T-helper 2 cell (primary cell): ENCODE measurements at regions not wholly inside any gene's neighbourhood (a gene's known extent, or its start where the extent isn't known, plus 50 kb on each side); places are given as distances from the start of the nearest gene placed in this dataset.
"Not testable (repeated sequence)": the region's sequence is repeated elsewhere in the genome, so short reads cannot be mapped to it uniquely, and the experiment has no call there.

Experiments
- DNase-seq, 5 experiments: peaks; one replicate each; pipeline versions ENCODE4 v3.0.0 to v3.0.0-alpha.2; 2012 to 2022

- no peak for DNase-seq
These were observed 262.0 kb downstream of the NUF2 start for GRCh38 chr1:163583661-163584181.

- DNase-seq: no peak
These were observed 264.0 kb downstream of the NUF2 start for GRCh38 chr1:163585796-163586195.

- DNase-seq: no peak
These were observed 267.0 kb downstream of the NUF2 start for GRCh38 chr1:163588796-163589195.

- DNase-seq: no peak
These were observed 268.0 kb downstream of the NUF2 start for GRCh38 chr1:163589735-163590134.

GRCh38 chr1:163591131-163591530, 269.4 kb downstream of the NUF2 start:
- DNase-seq: not testable (repeated sequence)

- not testable (repeated sequence) for DNase-seq
These were observed 270.9 kb downstream of the NUF2 start for GRCh38 chr1:163592623-163593022.

- not testable (repeated sequence) for DNase-seq
These were observed 274.4 kb downstream of the NUF2 start for GRCh38 chr1:163596106-163596505.

- no peak for DNase-seq
These were observed 274.9 kb downstream of the NUF2 start for GRCh38 chr1:163596541-163597258.

- no peak for DNase-seq
These were observed 282.6 kb downstream of the NUF2 start for GRCh38 chr1:163604321-163604720.

GRCh38 chr1:163604896-163605295, 283.1 kb downstream of the NUF2 start:
- DNase-seq: no peak

GRCh38 chr1:163608979-163609378, 287.2 kb downstream of the NUF2 start:
- DNase-seq: no peak

- no peak for DNase-seq
These were observed 288.1 kb downstream of the NUF2 start for GRCh38 chr1:163609858-163610257.

GRCh38 chr1:163610486-163610885, 288.7 kb downstream of the NUF2 start:
- no peak for DNase-seq

- no peak for DNase-seq
These were observed 292.6 kb downstream of the NUF2 start for GRCh38 chr1:163614361-163614760.

- no peak for DNase-seq
These were observed 306.4 kb downstream of the NUF2 start for GRCh38 chr1:163628034-163628773.

GRCh38 chr1:163632269-163632668, 310.5 kb downstream of the NUF2 start:
- no peak for DNase-seq

- DNase-seq: no peak
These were observed 311.6 kb downstream of the NUF2 start for GRCh38 chr1:163633366-163633765.

GRCh38 chr1:163645676-163646075, 323.9 kb downstream of the NUF2 start:
- not testable (repeated sequence) for DNase-seq

GRCh38 chr1:163650624-163651023, 328.9 kb downstream of the NUF2 start:
- DNase-seq: no peak

- no peak for DNase-seq
These were observed 330.7 kb downstream of the NUF2 start for GRCh38 chr1:163652441-163652840.

- DNase-seq: no peak
These were observed 333.8 kb downstream of the NUF2 start for GRCh38 chr1:163655565-163655964.

- no peak for DNase-seq
These were observed 334.5 kb downstream of the NUF2 start for GRCh38 chr1:163656095-163656759.

GRCh38 chr1:163657719-163658118, 336.0 kb downstream of the NUF2 start:
- no peak for DNase-seq
